ENCODE measurements at regions not wholly inside any gene's neighbourhood (a gene's known extent, or its start where the extent isn't known, plus 50 kb on each side); places are given as distances from the start of the nearest gene placed in this dataset.

- Histone ChIP-seq H3K9me3 (no peaks in the 10 kb centered on the region), H3K4me1 (ENCODE audit: control insufficient read depth in 1 of 2, insufficient read depth in 1 of 2, low read depth in 1 of 2, low read length in 1 of 2) (no peaks in the 10 kb centered on the region), H3K36me3 (no peaks in the 10 kb centered on the region), H3K27me3 (peaks cover 54% of the 10 kb centered on the region), H3K27ac (no peak overlapping the region), H3K4me3 (ENCODE audit: low read depth in 1 of 2, low read length in 1 of 2) (no peak overlapping the region)
- TF ChIP-seq CTCF (IDR thresholded peaks at IDR 0.05) = no peak
Observed at GRCh38 chr6:40973304-40973703, 65.7 kb downstream of the UNC5CL start.

- Histone ChIP-seq H3K36me3 (no peaks in the 10 kb centered on the region), H3K9me3 (no peaks in the 10 kb centered on the region), H3K4me1 (ENCODE audit: control insufficient read depth in 1 of 2, insufficient read depth in 1 of 2, low read depth in 1 of 2, low read length in 1 of 2) (no peaks in the 10 kb centered on the region), H3K27me3 (peaks cover 56% of the 10 kb centered on the region), H3K4me3 (ENCODE audit: low read depth in 1 of 2, low read length in 1 of 2) (no peak overlapping the region), H3K27ac (no peak overlapping the region)
- TF ChIP-seq CTCF (IDR thresholded peaks at IDR 0.05) = no peak
Observed at GRCh38 chr6:40972814-40973213, 66.2 kb downstream of the UNC5CL start.

GRCh38 chr6:40972190-40972589, 66.8 kb downstream of the UNC5CL start:
- no peak overlapping the region for H3K4me3 ChIP-seq (ENCODE audit: low read depth in 1 of 2, low read length in 1 of 2)
- H3K27ac ChIP-seq = no peak overlapping the region
- no peaks in the 10 kb centered on the region for H3K9me3 ChIP-seq
- peaks cover 58% of the 10 kb centered on the region for H3K27me3 ChIP-seq
- no peak for TF ChIP-seq CTCF (IDR thresholded peaks at IDR 0.05)
- H3K36me3 ChIP-seq = no peaks in the 10 kb centered on the region
- no peaks in the 10 kb centered on the region for H3K4me1 ChIP-seq (ENCODE audit: control insufficient read depth in 1 of 2, insufficient read depth in 1 of 2, low read depth in 1 of 2, low read length in 1 of 2)

GRCh38 chr6:40968620-40969164, 70.3 kb downstream of the UNC5CL start:
- Histone ChIP-seq H3K9me3 (no peaks in the 10 kb centered on the region), H3K4me1 (ENCODE audit: control insufficient read depth in 1 of 2, insufficient read depth in 1 of 2, low read depth in 1 of 2, low read length in 1 of 2) (no peaks in the 10 kb centered on the region), H3K27me3 (peaks cover 29% of the 10 kb centered on the region), H3K36me3 (no peaks in the 10 kb centered on the region), H3K4me3 (ENCODE audit: low read depth in 1 of 2, low read length in 1 of 2) (no peak overlapping the region), H3K27ac (no peak overlapping the region)
- TF ChIP-seq CTCF (IDR thresholded peaks at IDR 0.05) = no peak

GRCh38 chr6:40966860-40967259, 72.2 kb downstream of the UNC5CL start:
- H3K36me3 ChIP-seq = no peaks in the 10 kb centered on the region
- H3K9me3 ChIP-seq = no peaks in the 10 kb centered on the region
- H3K4me1 ChIP-seq (ENCODE audit: control insufficient read depth in 1 of 2, insufficient read depth in 1 of 2, low read depth in 1 of 2, low read length in 1 of 2) = no peaks in the 10 kb centered on the region
- no peak for TF ChIP-seq CTCF (IDR thresholded peaks at IDR 0.05)
- no peak overlapping the region for H3K4me3 ChIP-seq (ENCODE audit: low read depth in 1 of 2, low read length in 1 of 2)
- no peak overlapping the region for H3K27ac ChIP-seq
- H3K27me3 ChIP-seq = peaks cover 24% of the 10 kb centered on the region

- no peak overlapping the region for H3K27ac ChIP-seq
- no peaks in the 10 kb centered on the region for H3K9me3 ChIP-seq
- H3K4me3 ChIP-seq (ENCODE audit: low read depth in 1 of 2, low read length in 1 of 2) = no peak overlapping the region
- TF ChIP-seq CTCF (IDR thresholded peaks at IDR 0.05) = no peak
- H3K27me3 ChIP-seq = peaks cover 19% of the 10 kb centered on the region
- H3K36me3 ChIP-seq = no peaks in the 10 kb centered on the region
- H3K4me1 ChIP-seq (ENCODE audit: control insufficient read depth in 1 of 2, insufficient read depth in 1 of 2, low read depth in 1 of 2, low read length in 1 of 2) = no peaks in the 10 kb centered on the region
Observed at GRCh38 chr6:40965046-40965445, 74.0 kb downstream of the UNC5CL start.

Measured in neutrophil (primary cell).